GM19240 (cell line): ENCODE measurements at regions not wholly inside any gene's neighbourhood (a gene's known extent, or its start where the extent isn't known, plus 50 kb on each side); places are given as distances from the start of the nearest gene placed in this dataset.

Experiments
- DNase-seq: peaks from one replicate; pipeline ENCODE4 v3.0.0; 2011; ENCODE audit warnings: low spot score; ENCODE audit not compliant: insufficient read length

- no peak for DNase-seq
Measured at GRCh38 chr17:6938637-6939036, 57.2 kb upstream of the ALOX12 start.

GRCh38 chr17:6940186-6940649 is 55.6 kb upstream of the ALOX12 start:
- DNase-seq, result no peak

GRCh38 chr17:6941989-6942388 is 53.9 kb upstream of the ALOX12 start:
- DNase-seq, result no peak

GRCh38 chr17:6943406-6943805 is 52.4 kb upstream of the ALOX12 start:
- DNase-seq, result no peak
